GM19239 (cell line): ENCODE measurements at regions not wholly inside any gene's neighbourhood (a gene's known extent, or its start where the extent isn't known, plus 50 kb on each side); places are given as distances from the start of the nearest gene placed in this dataset.
"Not testable (repeated sequence)": the region's sequence is repeated elsewhere in the genome, so short reads cannot be mapped to it uniquely, and the experiment has no call there.

Experiments
- DNase-seq: peaks from one replicate; pipeline ENCODE4 v3.0.0; 2011; ENCODE audit warnings: low spot score; ENCODE audit not compliant: insufficient read length
- FAIRE-seq: peaks from 2 replicates; lab custom pipeline; 2011; peaks lifted over from hg19 to GRCh38; lab: Jason Lieb, UNC

DNA sequence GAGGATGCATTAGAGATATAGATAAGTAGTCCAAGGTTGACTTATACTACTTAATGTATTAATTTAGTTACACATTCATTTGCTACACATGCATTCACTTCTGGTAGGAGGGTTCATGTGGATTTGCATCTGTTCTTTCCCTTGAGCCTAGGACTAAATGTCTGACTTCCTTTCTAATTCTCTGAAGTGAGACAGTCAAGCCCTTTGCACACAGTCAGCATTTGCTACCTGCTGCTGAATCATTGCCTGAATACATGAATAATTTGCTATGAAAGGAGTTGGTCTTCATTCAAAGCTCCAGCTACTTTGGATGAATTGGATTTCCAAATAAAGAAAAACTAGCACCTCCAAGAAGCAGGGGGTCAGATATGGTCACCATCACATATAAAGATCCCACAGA is 154.8 kb upstream of the DAB1 start:
- FAIRE-seq (no peak), DNase-seq (no peak)

- DNase-seq: no peak
- FAIRE-seq: no peak
Measured at GRCh38 chr1:57578099-57578498, 154.2 kb upstream of the DAB1 start.

DNA sequence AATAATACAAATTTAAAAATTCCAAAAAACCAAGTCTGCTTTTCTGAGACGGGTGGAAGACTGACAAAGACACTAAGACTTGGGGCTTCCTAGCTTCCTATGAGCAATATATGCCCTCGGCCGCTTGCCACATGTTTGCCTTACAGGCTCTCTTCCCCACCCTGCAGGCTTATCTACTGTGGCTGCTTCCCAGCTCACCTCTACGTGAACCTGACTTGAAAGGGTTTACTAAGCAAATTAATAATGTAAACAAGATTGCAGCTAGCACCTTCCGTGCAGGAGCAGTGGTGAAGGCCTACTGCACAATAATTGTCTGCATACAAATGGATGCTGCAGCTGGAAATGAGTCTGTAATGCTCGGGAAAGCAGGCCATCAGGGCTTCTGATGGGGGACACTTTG is 152.9 kb upstream of the DAB1 start:
- FAIRE-seq (no peak), DNase-seq (no peak)

DNA sequence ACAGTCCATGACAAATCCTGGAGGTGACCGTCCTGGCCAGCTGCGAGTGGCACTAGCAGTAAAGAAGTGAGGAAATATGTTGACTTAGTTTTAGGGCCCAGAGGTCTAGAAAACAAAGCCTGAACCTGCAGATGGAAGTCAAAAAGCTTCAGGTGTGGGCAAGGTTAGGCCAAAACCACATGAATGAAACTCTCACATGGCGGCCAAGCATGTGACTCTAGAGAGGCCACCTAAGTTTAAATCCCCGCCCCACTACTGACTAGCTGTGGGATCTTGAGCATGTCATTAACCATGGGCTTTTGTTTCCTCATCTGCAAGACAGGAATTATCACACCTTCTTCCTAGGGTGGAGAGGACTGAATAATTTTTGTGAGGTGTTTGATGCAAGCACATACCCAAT is 148.2 kb upstream of the DAB1 start:
- FAIRE-seq: no peak
- no peak for DNase-seq

- FAIRE-seq: not testable (repeated sequence)
Measured at GRCh38 chr1:57558066-57558465, 134.2 kb upstream of the DAB1 start.

DNA sequence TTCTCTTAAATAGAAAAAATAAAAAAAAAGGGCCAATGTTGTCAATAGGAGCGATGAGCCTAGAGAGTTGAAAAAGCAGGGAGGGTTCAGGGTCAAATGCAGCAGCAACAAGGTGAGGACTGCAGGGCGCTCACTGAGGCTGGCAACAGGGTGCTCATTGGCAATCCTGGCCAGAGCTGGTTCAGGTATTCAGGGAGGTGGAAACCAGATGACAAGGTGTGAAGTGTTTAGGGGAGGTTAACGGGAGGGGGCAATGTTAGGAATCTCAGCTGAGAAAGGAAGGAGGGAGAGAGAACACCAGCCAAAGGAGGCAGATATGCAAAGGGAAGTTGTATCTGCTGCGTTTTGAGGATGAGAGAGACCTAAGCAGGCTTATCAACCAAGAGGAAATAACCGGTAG is 129.8 kb upstream of the DAB1 start:
- DNase-seq: no peak
- FAIRE-seq: no peak

More at GRCh38 chr1:57558066-57558465, 134.2 kb upstream of the DAB1 start:
- DNase-seq: not testable (repeated sequence)

- FAIRE-seq: no peak
Measured at GRCh38 chr1:57551476-57551875, 127.6 kb upstream of the DAB1 start.

GRCh38 chr1:57550092-57550491 is 126.2 kb upstream of the DAB1 start:
- FAIRE-seq (no peak), DNase-seq (no peak)

More at GRCh38 chr1:57551476-57551875, 127.6 kb upstream of the DAB1 start:
- no peak for DNase-seq

GRCh38 chr1:57549300-57549699 is 125.4 kb upstream of the DAB1 start:
- DNase-seq: no peak

DNA sequence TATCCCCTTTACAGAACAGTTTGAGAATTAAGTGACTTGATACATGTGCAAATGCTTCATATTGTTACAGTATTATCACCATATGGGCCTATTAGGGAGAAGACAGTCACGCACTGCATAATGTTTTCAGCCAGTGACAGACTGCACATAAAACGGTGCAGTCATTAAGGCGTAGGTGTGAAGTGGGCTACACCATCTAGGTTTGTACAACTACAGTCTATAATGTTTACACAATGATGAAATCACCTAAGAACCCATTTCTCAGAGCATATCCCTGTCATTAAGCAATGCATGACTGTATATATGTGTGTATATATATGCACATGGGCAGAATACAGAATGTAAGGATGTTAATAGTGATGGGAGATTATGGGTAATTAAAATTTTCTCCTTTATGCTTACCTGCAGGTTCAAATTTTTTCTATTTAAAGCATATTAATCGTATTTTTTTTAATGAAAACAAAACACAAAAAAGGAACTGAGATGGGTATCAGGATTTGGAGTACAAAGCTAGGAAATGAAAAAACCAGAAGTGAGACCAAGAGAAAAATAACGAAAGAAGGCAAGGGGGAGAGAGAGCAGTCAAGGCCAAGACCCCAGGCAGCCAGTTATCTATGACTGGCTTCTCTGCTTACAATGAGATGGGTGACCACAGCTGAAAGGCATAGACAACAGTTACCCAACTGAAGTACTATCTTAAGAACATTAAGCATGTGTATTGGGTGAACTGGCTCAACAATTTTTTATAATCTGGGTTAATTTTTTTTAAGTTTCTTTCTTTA is 122.9 kb upstream of the DAB1 start:
- no peak for DNase-seq
- FAIRE-seq: no peak

More at GRCh38 chr1:57549300-57549699, 125.4 kb upstream of the DAB1 start:
- FAIRE-seq: no peak

DNA sequence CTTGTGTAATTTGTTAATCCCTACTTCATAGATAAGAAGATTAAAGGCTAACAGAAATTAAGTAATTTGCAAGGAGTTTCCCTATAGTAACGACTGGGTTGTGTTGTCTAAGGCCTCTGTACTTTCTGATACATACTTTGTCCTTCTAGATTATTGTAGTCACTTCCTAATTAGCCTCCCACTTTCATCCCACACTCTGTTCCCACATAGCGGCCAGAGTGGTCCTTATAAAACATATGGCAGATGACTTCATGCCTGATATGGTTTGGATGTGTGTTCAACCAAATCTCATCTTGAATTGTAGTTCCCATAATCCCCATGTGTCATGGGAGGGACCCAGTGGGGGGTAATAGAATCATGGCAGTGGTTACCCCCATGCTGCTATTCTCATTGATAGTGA is 120.5 kb upstream of the DAB1 start:
- FAIRE-seq (no peak), DNase-seq (no peak)

- no peak for FAIRE-seq
Measured at GRCh38 chr1:57536749-57537423, 113.0 kb upstream of the DAB1 start.

GRCh38 chr1:57532299-57532698 is 108.4 kb upstream of the DAB1 start:
- no peak for FAIRE-seq

More at GRCh38 chr1:57536749-57537423, 113.0 kb upstream of the DAB1 start:
- DNase-seq: no peak

DNA sequence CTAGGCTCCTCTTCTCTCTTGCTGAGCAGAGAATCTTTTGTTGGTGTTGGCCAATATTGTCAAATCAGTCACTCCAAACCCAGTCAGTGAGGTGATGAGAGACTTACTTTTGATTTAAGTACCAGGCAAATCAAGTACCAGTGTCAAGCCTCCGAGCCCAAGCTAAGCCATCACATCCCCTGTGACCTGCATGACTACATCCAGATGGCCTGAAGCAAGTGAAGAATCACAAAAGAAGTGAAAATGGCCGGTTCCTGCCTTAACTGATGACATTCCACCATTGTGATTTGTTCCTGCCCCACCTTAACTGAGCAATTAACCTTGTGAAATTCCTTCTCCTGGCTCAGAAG is 107.0 kb upstream of the DAB1 start:
- FAIRE-seq, DNase-seq: not testable (repeated sequence)

More at GRCh38 chr1:57532299-57532698, 108.4 kb upstream of the DAB1 start:
- no peak for DNase-seq

- FAIRE-seq: no peak
Measured at GRCh38 chr1:57530206-57530910, 106.5 kb upstream of the DAB1 start.

DNA sequence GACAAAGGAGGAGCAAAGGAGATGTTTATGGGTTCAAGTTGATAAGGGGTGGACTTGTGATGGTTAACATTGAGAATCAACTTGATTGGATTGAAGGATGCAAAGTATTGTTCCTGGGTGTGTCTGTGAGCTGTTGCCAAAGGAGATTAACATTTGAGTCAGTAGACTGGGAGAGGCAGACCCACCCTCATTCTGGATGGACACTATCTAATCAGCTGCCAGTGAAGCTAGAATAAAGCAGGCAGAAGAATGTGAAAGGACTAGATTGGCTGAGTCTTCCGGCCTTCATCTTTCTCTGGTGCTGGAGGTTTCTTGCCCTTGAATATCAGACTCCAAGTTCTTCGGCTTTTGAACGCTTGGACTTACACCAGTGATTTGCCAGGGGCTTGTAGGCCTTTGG is 98.7 kb upstream of the DAB1 start:
- DNase-seq (no peak), FAIRE-seq (no peak)

More at GRCh38 chr1:57530206-57530910, 106.5 kb upstream of the DAB1 start:
- no peak for DNase-seq

DNA sequence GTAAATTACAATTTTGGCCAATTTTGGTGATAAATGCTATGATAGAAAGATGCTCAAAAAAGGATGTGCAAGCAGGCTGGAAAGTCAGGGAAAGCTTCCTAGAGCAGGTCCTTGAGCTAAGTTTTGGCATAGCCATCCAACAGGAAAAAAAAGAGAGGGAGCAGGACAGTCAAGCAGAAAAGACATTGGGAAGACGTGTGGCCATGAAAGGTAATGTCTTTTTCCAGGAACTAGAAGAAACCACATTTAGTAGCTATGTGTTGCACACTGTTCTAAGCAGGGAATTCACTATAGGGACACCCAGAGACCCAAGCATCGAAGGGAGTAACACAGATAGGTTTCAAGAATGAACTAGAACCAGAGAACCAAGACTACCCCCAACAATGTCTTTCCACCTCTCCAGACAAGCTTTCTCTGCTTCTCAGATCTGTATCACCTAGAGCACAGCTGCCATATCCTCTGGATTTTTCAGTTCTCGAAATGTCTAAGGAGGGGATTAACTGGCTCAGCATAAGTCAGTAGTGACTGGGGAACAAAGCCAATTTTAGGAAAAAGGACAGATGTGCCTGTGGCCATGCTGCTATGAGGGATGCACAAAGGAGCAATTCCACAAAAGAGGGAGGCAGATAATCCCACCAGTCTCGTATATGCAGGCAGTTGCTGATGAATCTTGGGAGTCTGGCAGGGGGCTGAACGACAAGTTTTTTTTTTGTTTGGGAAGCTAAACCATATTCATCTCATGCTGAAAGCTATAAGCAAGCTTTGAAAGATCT is 97.1 kb upstream of the DAB1 start:
- FAIRE-seq (no peak), DNase-seq (no peak)

GRCh38 chr1:57518496-57518895 is 94.6 kb upstream of the DAB1 start:
- DNase-seq (no peak), FAIRE-seq (no peak)

GRCh38 chr1:57517587-57518374 is 93.9 kb upstream of the DAB1 start:
- FAIRE-seq (no peak), DNase-seq (no peak)
